DOHH2 (cell line): ENCODE measurements at regions not wholly inside any gene's neighbourhood (a gene's known extent, or its start where the extent isn't known, plus 50 kb on each side); places are given as distances from the start of the nearest gene placed in this dataset.

ENCODE experiments used
- H3F3A ChIP-seq: fragments of 200-600 bp; sonication (generic), shearing (Covaris generic); 2 replicates; pipeline ENCODE4 v1.6.0; 2016; ENCODE audit warnings: antibody characterized with exemption, mild to moderate bottlenecking; ENCODE audit not compliant: control insufficient read depth, insufficient read depth
- H3K27ac ChIP-seq: fragments of 200-600 bp; sonication (generic); 2 replicates; pipeline ENCODE4 v1.5.1; 2014; ENCODE audit warnings: low read depth, mild to moderate bottlenecking, low read length, moderate library complexity
- H3K27me3 ChIP-seq: fragments of 200-600 bp; sonication (generic); 2 replicates; pipeline ENCODE4 v1.6.1; 2014; ENCODE audit warnings: mild to moderate bottlenecking, low read length, mixed read lengths; ENCODE audit not compliant: control insufficient read depth
- H3K36me3 ChIP-seq: fragments of 200-600 bp; sonication (generic); 2 replicates; pipeline ENCODE4 v1.6.1; 2014; ENCODE audit warnings: mild to moderate bottlenecking, low read length, moderate library complexity, mixed read lengths; ENCODE audit not compliant: control insufficient read depth
- H3K4me1 ChIP-seq: fragments of 200-600 bp; sonication (generic); 2 replicates; pipeline ENCODE4 v1.6.1; 2014; ENCODE audit warnings: mild to moderate bottlenecking, low read length, mixed read lengths; ENCODE audit not compliant: control insufficient read depth
- H3K4me2 ChIP-seq: fragments of 200-600 bp; sonication (generic); 2 replicates; pipeline ENCODE4 v1.6.0; 2014; ENCODE audit warnings: mild to moderate bottlenecking, low read length, moderate library complexity
- H3K4me3 ChIP-seq: fragments of 200-600 bp; sonication (generic); 2 replicates; pipeline ENCODE4 v1.5.1; 2014; ENCODE audit warnings: mild to moderate bottlenecking, low read length, mixed read lengths
- H3K79me2 ChIP-seq: fragments of 200-600 bp; sonication (generic); 2 replicates; pipeline ENCODE4 v1.6.1; 2014; ENCODE audit warnings: mild to moderate bottlenecking, low read length, mixed read lengths; ENCODE audit not compliant: control insufficient read depth
- H3K9me2 ChIP-seq: fragments of 200-600 bp; sonication (generic); replicated peaks from 2 replicates; pipeline ENCODE4 v1.6.1; 2014; ENCODE audit warnings: mild to moderate bottlenecking, low read length, mixed read lengths; ENCODE audit not compliant: control insufficient read depth
- H3K9me3 ChIP-seq: fragments of 200-600 bp; sonication (generic); 2 replicates; pipeline ENCODE4 v1.6.1; 2014; ENCODE audit warnings: antibody characterized with exemption, low read length, mixed read lengths; ENCODE audit not compliant: control insufficient read depth, insufficient read depth
- H4K20me1 ChIP-seq: fragments of 200-600 bp; sonication (generic); 2 replicates; pipeline ENCODE4 v1.6.0; 2014; ENCODE audit warnings: low read depth, mild to moderate bottlenecking, antibody characterized with exemption, low read length, moderate library complexity; ENCODE audit not compliant: control insufficient read depth, insufficient read depth
- CTCF ChIP-seq: fragments of 200-600 bp; sonication (generic); IDR thresholded peaks from one replicate; pipeline ENCODE4 v1.5.1; 2014; ENCODE audit warnings: antibody characterized with exemption, mild to moderate bottlenecking, low read depth, low read length; ENCODE audit not compliant: poor library complexity, severe bottlenecking
- EZH2phosphoT487 ChIP-seq: fragments of 200-600 bp; sonication (generic); IDR thresholded peaks from 2 replicates; pipeline ENCODE4 v1.6.1; 2017; ENCODE audit warnings: borderline replicate concordance, mild to moderate bottlenecking, antibody characterized with exemption, low read length, moderate library complexity, mixed read lengths

- Histone ChIP-seq H3K27ac (no peak overlapping the region), H4K20me1 (no peaks in the 10 kb centered on the region), H3K9me3 (0 out of 2 replicates have a peak, but pooled peaks cover 2% of the 10 kb centered on the region), H3F3A (no peaks in the 10 kb centered on the region), H3K36me3 (no peaks in the 10 kb centered on the region), H3K4me2 (no peak overlapping the region), H3K27me3 (no peaks in the 10 kb centered on the region), H3K79me2 (no peaks in the 10 kb centered on the region), H3K4me1 (no peaks in the 10 kb centered on the region), H3K4me3 (no peak overlapping the region), H3K9me2 (no peaks in the 10 kb centered on the region)
- no peak for TF ChIP-seq CTCF
- TF ChIP-seq EZH2phosphoT487, result no peak
These were observed 188.0 kb downstream of the SEMA6A start for GRCh38 chr5:116386633-116387032.

GRCh38 chr5:116382874-116383266 lies 191.8 kb downstream of the SEMA6A start:
- Histone ChIP-seq H3K27ac (no peak overlapping the region), H3F3A (no peaks in the 10 kb centered on the region), H4K20me1 (no peaks in the 10 kb centered on the region), H3K79me2 (no peaks in the 10 kb centered on the region), H3K4me1 (no peaks in the 10 kb centered on the region), H3K36me3 (no peaks in the 10 kb centered on the region), H3K4me2 (no peak overlapping the region), H3K27me3 (no peaks in the 10 kb centered on the region), H3K9me2 (no peaks in the 10 kb centered on the region), H3K4me3 (no peak overlapping the region), H3K9me3 (0 out of 2 replicates have a peak, but pooled peaks cover 2% of the 10 kb centered on the region)
- no peak for TF ChIP-seq EZH2phosphoT487

- Histone ChIP-seq H3K4me2 (no peak overlapping the region), H3K79me2 (no peaks in the 10 kb centered on the region), H3K27me3 (no peaks in the 10 kb centered on the region), H3K9me3 (0 out of 2 replicates have a peak, but pooled peaks cover under 1% of the 10 kb centered on the region), H3K9me2 (no peaks in the 10 kb centered on the region), H3K4me3 (no peak overlapping the region), H3F3A (no peaks in the 10 kb centered on the region), H4K20me1 (no peaks in the 10 kb centered on the region), H3K27ac (no peak overlapping the region), H3K36me3 (no peaks in the 10 kb centered on the region), H3K4me1 (no peaks in the 10 kb centered on the region)
- no peak for TF ChIP-seq CTCF
- TF ChIP-seq EZH2phosphoT487, result no peak
These were observed 192.4 kb downstream of the SEMA6A start for GRCh38 chr5:116382032-116382873.

- Histone ChIP-seq H3K4me3 (no peak overlapping the region), H3K4me2 (no peak overlapping the region), H4K20me1 (no peaks in the 10 kb centered on the region), H3K27me3 (no peaks in the 10 kb centered on the region), H3K9me3 (no peaks in the 10 kb centered on the region), H3K27ac (no peak overlapping the region), H3F3A (no peaks in the 10 kb centered on the region), H3K36me3 (no peaks in the 10 kb centered on the region), H3K79me2 (no peaks in the 10 kb centered on the region), H3K9me2 (no peaks in the 10 kb centered on the region), H3K4me1 (no peaks in the 10 kb centered on the region)
- TF ChIP-seq EZH2phosphoT487 (no peak), CTCF (no peak)
These were observed 193.4 kb downstream of the SEMA6A start for GRCh38 chr5:116381201-116381600.
